B cell (primary cell): ENCODE measurements at regions not wholly inside any gene's neighbourhood (a gene's known extent, or its start where the extent isn't known, plus 50 kb on each side); places are given as distances from the start of the nearest gene placed in this dataset.

Source experiments
- ATAC-seq: fragments of 200-7000 bp; cut with Tn5 transposase; one replicate; pipeline ENCODE4 v1.10.0; 2021; ENCODE audit warnings: low read depth, mild to moderate bottlenecking, moderate number of reproducible peaks, moderate library complexity
- CTCF ChIA-PET: fragments of 350-600 bp; sonication (Branson Sonifier 250); formaldehyde crosslinking; loops from one replicate; lab custom pipeline; 2021; ENCODE audit warnings: antibody characterized with exemption, inconsistent platforms; lab: Charles Lee
- POLR2A ChIA-PET: fragments of 350-600 bp; sonication (Branson Sonifier 250); formaldehyde crosslinking; loops from one replicate; lab custom pipeline; 2021; ENCODE audit warnings: antibody characterized with exemption; lab: Charles Lee
- DNase-seq: peaks from one replicate; pipeline ENCODE4 v3.0.0; 2013
- H2AFZ ChIP-seq: 2 replicates; pipeline ENCODE4 v1.6.1; 2012; ENCODE audit warnings: mild to moderate bottlenecking, low read depth, low read length; ENCODE audit not compliant: insufficient read depth, poor library complexity, severe bottlenecking
- H3K27ac ChIP-seq, 2 donors: 1 replicate in 1 of 2; 2 replicates in 1 of 2; pipeline ENCODE4 v1.5.1; 2012 to 2013; ENCODE audit warnings: low read length in 2 of 2, mild to moderate bottlenecking in 2 of 2, moderate library complexity in 1 of 2
- H3K27me3 ChIP-seq, 4 experiments: fragments of 200-600 bp in 1 of 4; sonication (generic) in 1 of 4; replicated peaks in 1 of 4; 1 replicate in 2 of 4; 2 replicates in 2 of 4; pipeline versions ENCODE4 v1.6.1 to v1.7.0; 2013 to 2016; ENCODE audit warnings: low read length in 3 of 4, mild to moderate bottlenecking in 2 of 4, mixed read lengths in 1 of 4, moderate library complexity in 1 of 4; ENCODE audit not compliant: insufficient read depth in 4 of 4, control insufficient read depth in 3 of 4; ENCODE audit errors: control extremely low read depth in 1 of 4
- H3K36me3 ChIP-seq, 2 experiments: replicated peaks in 1 of 2; 1 replicate in 1 of 2; 2 replicates in 1 of 2; pipeline versions ENCODE4 v1.6.1 to v1.7.1; 2013; ENCODE audit warnings: low read length in 1 of 2; ENCODE audit not compliant: insufficient read depth in 2 of 2, control insufficient read depth in 1 of 2; ENCODE audit errors: control extremely low read depth in 1 of 2, extremely low read depth in 1 of 2
- H3K4me1 ChIP-seq, 2 donors: fragments of 200-600 bp in 1 of 2; sonication (generic) in 1 of 2; 1 replicate in 1 of 2; 2 replicates in 1 of 2; pipeline versions ENCODE4 v1.5.1 to v1.6.1; 2013 to 2017; ENCODE audit warnings: low read length in 2 of 2; ENCODE audit not compliant: control insufficient read depth in 2 of 2, insufficient read depth in 2 of 2
- H3K4me2 ChIP-seq: replicated peaks from 2 replicates; pipeline ENCODE3; 2012; ENCODE audit warnings: mild to moderate bottlenecking, low read depth, low read length; ENCODE audit not compliant: poor library complexity, severe bottlenecking
- H3K4me3 ChIP-seq, 5 experiments: fragments of 200-600 bp in 1 of 5; sonication (generic) in 1 of 5; 1 replicate in 3 of 5; 2 replicates in 2 of 5; pipeline versions ENCODE4 v1.5.1 to v1.7.0; 2011 to 2016; ENCODE audit warnings: low read length in 4 of 5, mild to moderate bottlenecking in 4 of 5, low read depth in 2 of 5, control low read depth in 1 of 5, moderate library complexity in 1 of 5; ENCODE audit not compliant: insufficient read depth in 1 of 5; ENCODE audit errors: control extremely low read depth in 1 of 5, extremely low read depth in 1 of 5
- H3K79me2 ChIP-seq: fragments of 200-600 bp; sonication (generic); one replicate; pipeline ENCODE4 v1.6.0; 2016; ENCODE audit warnings: low read length; ENCODE audit not compliant: control insufficient read depth, insufficient read depth
- H3K9ac ChIP-seq: fragments of 200-600 bp; sonication (generic); 2 replicates; pipeline ENCODE4 v1.6.1; 2017; ENCODE audit warnings: mild to moderate bottlenecking, low read length, moderate library complexity
- H3K9me3 ChIP-seq, 3 donors: one replicate each; pipeline versions ENCODE4 v1.6.1 to v1.7.1; 2013; ENCODE audit warnings: low read length in 2 of 3; ENCODE audit not compliant: control insufficient read depth in 2 of 3, insufficient read depth in 1 of 3; ENCODE audit errors: control extremely low read depth in 1 of 3
- H4K20me1 ChIP-seq: 2 replicates; pipeline ENCODE4 v1.6.0; 2012; ENCODE audit warnings: mild to moderate bottlenecking, low read length; ENCODE audit not compliant: insufficient read depth, control insufficient read depth, poor library complexity, severe bottlenecking
- H3K27ac Mint-ChIP-seq: one replicate; pipeline ENCODE4 v1.8.0; 2021; ENCODE audit warnings: mixed read lengths
- H3K27me3 Mint-ChIP-seq: one replicate; pipeline ENCODE4 v1.8.0; 2021; ENCODE audit warnings: mixed read lengths
- H3K4me1 Mint-ChIP-seq: one replicate; pipeline ENCODE4 v1.8.0; 2021; ENCODE audit warnings: mixed read lengths
- H3K4me3 Mint-ChIP-seq: one replicate; pipeline ENCODE4 v1.8.0; 2021; ENCODE audit warnings: mixed read lengths
- H3K9me3 Mint-ChIP-seq: one replicate; pipeline ENCODE4 v1.8.0; 2022; ENCODE audit warnings: mixed read lengths; ENCODE audit not compliant: insufficient read depth
- CTCF ChIP-seq: fragments of 200-600 bp; IDR thresholded peaks from one replicate; pipeline ENCODE4 v1.8.0; 2022; ENCODE audit warnings: antibody characterized with exemption, mild to moderate bottlenecking
- EZH2 ChIP-seq: IDR thresholded peaks from 2 replicates; pipeline ENCODE4 v1.6.1; 2012; ENCODE audit warnings: borderline replicate concordance, low read depth, mild to moderate bottlenecking, moderate library complexity, low read length; ENCODE audit not compliant: insufficient read depth, poor library complexity, severe bottlenecking
- WGBS: methylation state at CpG from one replicate; pipeline ENCODE4 v1.1.5; 2013; ENCODE audit warnings: missing lambda C conversion rate; ENCODE audit not compliant: insufficient coverage; 5-methylcytosine and 5-hydroxymethylcytosine counted together
- intact Hi-C: fragments of 100-400 bp; cut with micrococcal nuclease; formaldehyde crosslinking; loops from one replicate; pipeline ENCODE4 v1.10.0; 2022

- no peak overlapping the region for H3K4me3 ChIP-seq
- no peak for ATAC-seq
- no peak overlapping the region for H3K4me3 Mint-ChIP-seq
- H3K27me3 ChIP-seq, result no peaks in the 10 kb centered on the region
- intact Hi-C loops, result no loop called here
- 83% methylated on average over 1 of the region's 4 CpGs for WGBS
- H3K27ac ChIP-seq, result no peak overlapping the region
- TF ChIP-seq CTCF (no peak), EZH2 (no peak)
- H3K27ac Mint-ChIP-seq, result no peak overlapping the region
- H2AFZ ChIP-seq, result no peak overlapping the region
- no peak overlapping the region for H3K9ac ChIP-seq
- H3K4me1 Mint-ChIP-seq, result no peaks in the 10 kb centered on the region
- no peaks in the 10 kb centered on the region for H3K27me3 Mint-ChIP-seq
- ChIA-PET CTCF (interaction anchor here (1.4 to 1.5 kb wide), 2 partner anchors 9 to 11 kb away, joined by 5 to 13 read pairs; no protein-coding TSS in a partner anchor), POLR2A (no interaction called here)
- H3K79me2 ChIP-seq, result no peaks in the 10 kb centered on the region
- no peaks in the 10 kb centered on the region for H3K36me3 ChIP-seq
- peaks cover 0 to 1% (median 0%) of the 10 kb centered on the region in 3 donors for H3K9me3 ChIP-seq
- no peaks in the 10 kb centered on the region for H3K4me1 ChIP-seq
- no peaks in the 10 kb centered on the region for H4K20me1 ChIP-seq
- H3K9me3 Mint-ChIP-seq, result no peaks in the 10 kb centered on the region
- DNase-seq, result no peak
- no peak overlapping the region for H3K4me2 ChIP-seq
These were observed 394.3 kb downstream of the TMEM135 start for GRCh38 chr11:87432022-87432421.

GRCh38 chr11:87431392-87431791 is 393.7 kb downstream of the TMEM135 start:
- CTCF ChIA-PET, result interaction anchor here (1.5 kb wide), 1 partner anchor 10 kb away, joined by 13 read pairs; no protein-coding TSS in a partner anchor
- Histone ChIP-seq H3K4me1 (no peaks in the 10 kb centered on the region), H2AFZ (no peak overlapping the region), H3K9ac (no peak overlapping the region), H3K4me2 (no peak overlapping the region), H3K79me2 (no peaks in the 10 kb centered on the region), H3K9me3 (peaks cover 0 to 1% (median 0%) of the 10 kb centered on the region in 3 donors), H4K20me1 (no peaks in the 10 kb centered on the region), H3K27me3 (no peaks in the 10 kb centered on the region), H3K4me3 (no peak overlapping the region), H3K36me3 (no peaks in the 10 kb centered on the region), H3K27ac (no peak overlapping the region)
- ATAC-seq (no peak), DNase-seq (no peak)
- TF ChIP-seq CTCF (no peak), EZH2 (no peak)
- Mint-ChIP-seq H3K27me3 (no peaks in the 10 kb centered on the region), H3K4me3 (no peak overlapping the region), H3K4me1 (no peaks in the 10 kb centered on the region), H3K9me3 (no peaks in the 10 kb centered on the region), H3K27ac (no peak overlapping the region)
- POLR2A ChIA-PET, result no interaction called here
- intact Hi-C loops, result no loop called here
- WGBS, result 96% methylated on average over 2 of the region's 2 CpGs
